Coronary artery (tissue), 2 donors: ENCODE measurements at regions not wholly inside any gene's neighbourhood (a gene's known extent, or its start where the extent isn't known, plus 50 kb on each side); places are given as distances from the start of the nearest gene placed in this dataset.

Experiments used
- DNase-seq: peaks from one replicate; pipeline ENCODE4 v3.0.0-alpha.2; 2017; ENCODE audit warnings: low spot score
- H3K27ac ChIP-seq, 2 donors: fragments of 200-600 bp; sonication (generic); one replicate each; pipeline ENCODE4 v1.5.1; 2016 to 2019
- H3K4me3 ChIP-seq: fragments of 200-600 bp; sonication (generic); 2 replicates; pipeline ENCODE4 v1.5.1; 2016; ENCODE audit warnings: mild to moderate bottlenecking, moderate library complexity
- CTCF ChIP-seq: fragments of 200-600 bp; sonication (generic); IDR thresholded peaks from one replicate; pipeline ENCODE4 v1.5.1; 2019; ENCODE audit warnings: antibody characterized with exemption

DNA sequence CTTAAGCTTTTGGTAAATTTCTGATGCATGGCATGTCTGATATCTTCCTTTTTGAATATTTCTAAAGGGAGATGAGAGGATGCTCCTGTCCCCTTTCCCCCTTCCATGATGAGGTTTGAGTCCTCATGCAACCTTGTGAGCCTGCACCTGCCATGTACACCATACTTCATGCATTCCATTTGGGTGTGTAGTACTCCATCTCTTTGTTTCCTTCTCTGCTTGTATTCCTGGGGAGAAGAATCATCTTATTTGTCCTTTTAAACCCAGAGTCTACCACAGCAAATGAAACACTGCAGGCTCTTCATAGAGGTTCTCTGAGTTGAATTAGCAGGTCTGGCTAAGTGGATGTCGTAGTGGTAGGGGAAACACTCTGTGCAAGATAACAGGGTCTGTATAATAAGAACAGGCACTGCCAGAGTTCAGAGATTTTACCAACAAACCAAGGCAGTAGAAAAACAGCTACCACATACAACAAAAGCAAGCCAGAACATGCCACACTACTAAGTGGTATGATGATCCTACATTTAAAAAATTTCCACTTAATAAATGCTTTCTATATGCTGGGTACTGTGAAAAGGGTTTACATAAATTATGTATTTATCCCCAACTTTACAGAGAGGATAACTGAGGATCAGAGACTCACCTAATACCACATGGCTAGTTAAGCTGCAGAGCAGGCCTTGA, 439.8 kb upstream of the GRIA1 start:
- DNase-seq = no peak
- no peak overlapping the region for H3K27ac ChIP-seq
- TF ChIP-seq CTCF = no peak
- H3K4me3 ChIP-seq = no peak overlapping the region

DNA sequence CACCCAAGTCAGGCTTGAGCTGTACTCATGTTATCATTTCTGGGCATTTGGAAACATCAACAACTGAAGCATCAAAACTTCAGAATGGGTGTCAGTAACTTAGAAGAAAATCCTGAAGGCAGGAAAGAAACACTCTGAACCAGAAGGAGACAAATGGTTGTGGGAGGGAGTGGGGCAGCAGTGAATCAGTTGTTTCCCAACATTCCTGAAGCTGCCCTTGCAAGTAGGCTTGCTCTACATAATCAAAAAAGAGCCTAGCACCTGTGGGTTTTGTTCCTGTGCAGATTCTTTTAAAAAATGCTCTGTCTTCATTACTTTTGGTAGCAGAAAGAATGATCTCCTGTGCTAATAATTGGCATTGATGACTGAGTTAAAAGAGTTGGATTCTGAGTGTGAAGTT, 424.2 kb upstream of the GRIA1 start:
- Histone ChIP-seq H3K27ac (no peak overlapping the region), H3K4me3 (no peak overlapping the region)
- no peak for DNase-seq
- no peak for TF ChIP-seq CTCF

DNA sequence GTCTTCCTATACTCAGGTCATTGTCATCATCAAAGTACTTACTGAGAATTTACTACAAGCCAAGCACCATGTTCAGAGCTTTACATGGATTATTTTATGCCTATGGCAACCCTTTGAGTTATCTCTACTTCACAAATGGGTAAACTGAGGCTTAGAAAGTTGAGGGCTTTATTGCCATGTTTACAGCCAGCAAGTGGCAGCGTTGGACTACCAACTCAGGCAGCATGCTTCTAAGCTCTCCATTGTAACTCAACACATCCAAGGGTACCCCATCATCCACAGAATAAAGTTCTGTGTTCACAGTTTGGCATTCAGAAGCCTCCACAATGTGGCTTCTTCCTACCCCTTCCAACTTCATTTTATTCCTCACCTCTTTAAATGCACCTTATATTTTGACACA, 422.6 kb upstream of the GRIA1 start:
- H3K4me3 ChIP-seq = no peak overlapping the region
- no peak overlapping the region for H3K27ac ChIP-seq
- no peak for DNase-seq
- no peak for TF ChIP-seq CTCF

DNA sequence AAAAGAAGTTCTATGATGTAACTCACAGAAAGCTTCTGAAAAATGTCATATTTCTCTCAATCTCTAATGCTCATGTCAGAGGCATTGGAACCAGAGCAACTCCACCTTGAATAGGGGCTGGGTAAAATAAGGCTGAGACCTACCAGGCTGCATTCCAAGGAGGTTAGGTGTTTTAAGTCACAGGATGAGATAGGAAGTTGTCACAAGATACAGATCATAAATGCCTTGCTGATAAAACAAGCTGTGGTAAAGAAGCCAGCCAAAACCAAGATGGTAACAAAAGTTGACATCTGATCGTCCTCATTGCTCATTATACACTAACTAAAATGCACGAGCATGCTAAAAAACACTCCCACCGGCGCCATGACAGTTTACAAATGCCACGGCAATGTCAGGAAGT, 411.1 kb upstream of the GRIA1 start:
- TF ChIP-seq CTCF = no peak
- Histone ChIP-seq H3K27ac (no peak overlapping the region), H3K4me3 (no peak overlapping the region)
- DNase-seq = no peak

- Histone ChIP-seq H3K4me3 (no peak overlapping the region), H3K27ac (no peak overlapping the region)
- no peak for TF ChIP-seq CTCF
- no peak for DNase-seq
Measured at GRCh38 chr5:153080940-153081339, 409.5 kb upstream of the GRIA1 start.

DNA sequence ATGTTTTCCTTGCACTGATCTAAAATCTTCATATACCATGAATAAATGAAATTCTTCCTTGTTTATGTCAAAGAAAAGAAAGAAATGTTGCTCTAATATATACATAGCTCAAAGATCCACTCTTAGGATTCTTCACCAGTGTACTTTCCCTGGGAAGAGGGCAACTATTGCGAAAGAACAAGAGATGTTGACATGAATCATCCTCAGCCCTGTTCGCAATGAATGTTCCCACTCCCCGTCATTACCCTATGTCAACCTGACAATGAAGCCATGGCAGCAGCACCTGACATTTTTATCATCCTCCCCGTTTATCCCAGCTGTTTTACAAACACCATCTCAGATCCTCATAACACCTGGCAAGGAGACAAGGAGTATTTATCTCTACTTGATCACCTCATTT, 409.1 kb upstream of the GRIA1 start:
- H3K27ac ChIP-seq = no peak overlapping the region
- no peak for DNase-seq
- no peak for TF ChIP-seq CTCF
- H3K4me3 ChIP-seq = no peak overlapping the region

GRCh38 chr5:153084511-153084910, 406.0 kb upstream of the GRIA1 start:
- DNase-seq = no peak
- H3K27ac ChIP-seq = no peak overlapping the region
- no peak overlapping the region for H3K4me3 ChIP-seq
- TF ChIP-seq CTCF = no peak
